Endothelial cell of umbilical vein (primary cell): ENCODE measurements at regions not wholly inside any gene's neighbourhood (a gene's known extent, or its start where the extent isn't known, plus 50 kb on each side); places are given as distances from the start of the nearest gene placed in this dataset.

ENCODE experiments used
- BruUV-seq: library from RNA; stranded (reverse); fragments of 400-500 nt; replicated peaks from 2 replicates; lab custom pipeline; 2021; lab: Mats Ljungman, UMichigan
- CTCF ChIA-PET: fragments of 300-600, 350-600 bp; sonication (Branson Sonifier 250); formaldehyde crosslinking; loops from one replicate; lab custom pipeline; 2021; ENCODE audit warnings: antibody characterized with exemption, inconsistent platforms; lab: Charles Lee
- POLR2A ChIA-PET: fragments of 300-600, 350-600 bp; sonication (Branson Sonifier 250); formaldehyde crosslinking; loops from one replicate; lab custom pipeline; 2021; ENCODE audit warnings: antibody characterized with exemption, inconsistent platforms; lab: Charles Lee
- DNase-seq: peaks from one replicate; pipeline ENCODE4 v3.0.0-alpha.2; 2011; ENCODE audit warnings: low read depth, low spot score
- FAIRE-seq: peaks from 2 replicates; lab custom pipeline; 2011; peaks lifted over from hg19 to GRCh38; lab: Jason Lieb, UNC
- H2AFZ ChIP-seq: 2 replicates; pipeline ENCODE4 v1.6.0; 2012; ENCODE audit warnings: low read depth, low read length, control low read depth, inconsistent platforms
- H3K27ac ChIP-seq: 2 replicates; pipeline ENCODE4 v1.5.1; 2011; ENCODE audit warnings: low read depth, mild to moderate bottlenecking, control low read depth, low read length, moderate library complexity; ENCODE audit not compliant: insufficient read depth
- H3K27me3 ChIP-seq, 2 experiments: 2 replicates each; pipeline versions ENCODE4 v1.6.0 to v1.6.1; 2011; ENCODE audit warnings: low read length in 2 of 2, mixed read lengths in 1 of 2; ENCODE audit not compliant: control insufficient read depth in 2 of 2, insufficient read depth in 2 of 2
- H3K36me3 ChIP-seq, 2 experiments: 2 replicates in 1 of 2; 3 replicates in 1 of 2; pipeline ENCODE4 v1.5.1; 2011; ENCODE audit warnings: low read length in 2 of 2, mild to moderate bottlenecking in 1 of 2, moderate library complexity in 1 of 2; ENCODE audit not compliant: control insufficient read depth in 2 of 2, insufficient read depth in 2 of 2; ENCODE audit errors: extremely low read depth in 1 of 2
- H3K4me1 ChIP-seq: 3 replicates; pipeline ENCODE4 v1.5.1; 2011; ENCODE audit warnings: mild to moderate bottlenecking, low read length; ENCODE audit not compliant: control insufficient read depth, insufficient read depth; ENCODE audit errors: extremely low read depth
- H3K4me2 ChIP-seq: 2 replicates; pipeline ENCODE4 v1.6.1; 2011; ENCODE audit warnings: low read length, control low read depth, mixed read lengths; ENCODE audit not compliant: insufficient read depth
- H3K4me3 ChIP-seq, 3 experiments: fragments of 200-600 bp in 1 of 3; sonication (generic), shearing (Covaris generic) in 1 of 3; replicated peaks in 1 of 3; 2 replicates each; pipeline ENCODE4 v1.5.1; 2011 to 2016; ENCODE audit warnings: control low read depth in 3 of 3, low read length in 3 of 3, mild to moderate bottlenecking in 2 of 3, inconsistent platforms in 1 of 3, low read depth in 1 of 3, moderate library complexity in 1 of 3; ENCODE audit not compliant: insufficient read depth in 1 of 3
- H3K79me2 ChIP-seq: 2 replicates; pipeline ENCODE4 v1.6.0; 2012; ENCODE audit warnings: low read length, inconsistent platforms; ENCODE audit not compliant: control insufficient read depth, insufficient read depth
- H3K9ac ChIP-seq: replicated peaks from 2 replicates; pipeline ENCODE3; 2011; ENCODE audit warnings: low read length, control low read depth; ENCODE audit not compliant: insufficient read depth; ENCODE audit errors: extremely low read depth
- H3K9me1 ChIP-seq: replicated peaks from 3 replicates; pipeline ENCODE4 v1.6.0; 2011; ENCODE audit warnings: mild to moderate bottlenecking, low read length; ENCODE audit not compliant: control insufficient read depth, insufficient read depth; ENCODE audit errors: extremely low read depth
- H3K9me3 ChIP-seq: replicated peaks from 2 replicates; pipeline ENCODE4 v1.5.1; 2012; ENCODE audit warnings: low read length, inconsistent platforms; ENCODE audit not compliant: control insufficient read depth, insufficient read depth
- H4K20me1 ChIP-seq: replicated peaks from 2 replicates; pipeline ENCODE3; 2011; ENCODE audit warnings: mild to moderate bottlenecking, low read length; ENCODE audit not compliant: control insufficient read depth, insufficient read depth; ENCODE audit errors: extremely low read depth
- CTCF ChIP-seq, 2 donors: IDR thresholded peaks; 1 replicate in 1 of 2; 2 replicates in 1 of 2; pipeline ENCODE4 v1.5.1; 2011; ENCODE audit warnings: low read length in 2 of 2, mild to moderate bottlenecking in 2 of 2, moderate library complexity in 2 of 2, control low read depth in 1 of 2, inconsistent platforms in 1 of 2, low read depth in 1 of 2; ENCODE audit not compliant: insufficient read depth in 1 of 2; ENCODE audit errors: extremely low read depth in 1 of 2
- EZH2 ChIP-seq: IDR thresholded peaks from 2 replicates; pipeline ENCODE4 v1.6.1; 2012; ENCODE audit warnings: borderline replicate concordance, low read depth, mild to moderate bottlenecking, moderate library complexity, low read length, inconsistent platforms; ENCODE audit not compliant: severe bottlenecking
- FOS ChIP-seq: IDR thresholded peaks from 2 replicates; pipeline ENCODE4 v1.6.1; 2011; ENCODE audit warnings: mild to moderate bottlenecking, low read length, moderate library complexity, borderline replicate concordance; ENCODE audit not compliant: insufficient read depth
- GATA2 ChIP-seq: IDR thresholded peaks from 2 replicates; pipeline ENCODE4 v1.7.0; 2011; ENCODE audit warnings: low read depth, mild to moderate bottlenecking, moderate library complexity, mixed read lengths, low read length; ENCODE audit not compliant: insufficient read length, insufficient read depth
- JUN ChIP-seq: IDR thresholded peaks from 2 replicates; pipeline ENCODE4 v1.6.1; 2011; ENCODE audit warnings: borderline replicate concordance, low read depth; ENCODE audit not compliant: insufficient read length, insufficient read depth
- MAX ChIP-seq: IDR thresholded peaks from 2 replicates; pipeline ENCODE4 v1.6.1; 2011; ENCODE audit not compliant: insufficient read depth, insufficient read length
- MYC ChIP-seq: IDR thresholded peaks from one replicate; pipeline ENCODE4 v1.6.1; 2011; ENCODE audit warnings: mild to moderate bottlenecking, low read depth, low read length
- POLR2A ChIP-seq: IDR thresholded peaks from 2 replicates; pipeline ENCODE4 v1.6.1; 2012; ENCODE audit warnings: low read depth, mild to moderate bottlenecking, control low read depth, low read length
- POLR2AphosphoS5 ChIP-seq: IDR thresholded peaks from 2 replicates; pipeline ENCODE4 v1.6.1; 2012; ENCODE audit warnings: low read depth, mild to moderate bottlenecking, control low read depth, low read length, moderate library complexity; ENCODE audit not compliant: insufficient read depth
- dilution Hi-C: fragments of 300-500 bp; cut with MboI; formaldehyde crosslinking; loops from one replicate; pipeline ENCODE4 v1.15.0; 2019; ENCODE audit warnings: low sequenced_read_pairs; ENCODE audit not compliant: extremely low pct_ligation_motif_present
- intact Hi-C: fragments of 100-400 bp; cut with micrococcal nuclease; formaldehyde crosslinking; loops from one replicate; pipeline ENCODE4 v1.10.0; 2022

GRCh38 chr6:88454658-88455057 lies 288.5 kb upstream of the CNR1 start:
- Histone ChIP-seq H3K9me1 (no peaks in the 10 kb centered on the region), H3K27me3 (no peaks in the 10 kb centered on the region), H3K9ac (no peak overlapping the region), H3K36me3 (no peaks in the 10 kb centered on the region), H2AFZ (no peak overlapping the region), H3K27ac (no peak overlapping the region), H3K9me3 (no peaks in the 10 kb centered on the region), H3K4me2 (no peak overlapping the region), H3K79me2 (no peaks in the 10 kb centered on the region), H4K20me1 (no peaks in the 10 kb centered on the region), H3K4me1 (no peaks in the 10 kb centered on the region), H3K4me3 (no peak overlapping the region)
- no peak for TF ChIP-seq MYC
- no peak for TF ChIP-seq EZH2
- TF ChIP-seq CTCF (IDR thresholded peaks at IDR 0.05; ENCODE audit: extremely low read depth in 1 of 2, insufficient read depth in 1 of 2, low read depth in 1 of 2, low read length in 2 of 2), result no peak
- no peak for TF ChIP-seq GATA2
- ChIA-PET CTCF (no interaction called here), POLR2A (no interaction called here)
- DNase-seq (no peak), FAIRE-seq (no peak)
- dilution Hi-C loops (loop anchor here (25.0 kb wide), 1 partner anchor 517 kb away; no protein-coding TSS in a partner anchor), intact Hi-C loops (no loop called here)
- BruUV-seq, result no TSS peak

- TF ChIP-seq MYC, result no peak
- no peak for TF ChIP-seq POLR2AphosphoS5
- TF ChIP-seq JUN, result no peak
- TF ChIP-seq POLR2A, result no peak
- no peak for TF ChIP-seq EZH2
- no peak for TF ChIP-seq CTCF (IDR thresholded peaks at IDR 0.05; ENCODE audit: extremely low read depth in 1 of 2, insufficient read depth in 1 of 2, low read depth in 1 of 2, low read length in 2 of 2)
- no peak for TF ChIP-seq MAX
- TF ChIP-seq GATA2, result no peak
- no peak for TF ChIP-seq FOS
- ChIA-PET POLR2A (no interaction called here), CTCF (no interaction called here)
- FAIRE-seq, result no peak
- Histone ChIP-seq H3K9ac (no peak overlapping the region), H3K4me2 (no peak overlapping the region), H3K27ac (no peak overlapping the region), H3K4me3 (no peak overlapping the region), H2AFZ (no peak overlapping the region), H4K20me1 (no peaks in the 10 kb centered on the region), H3K4me1 (no peaks in the 10 kb centered on the region), H3K9me1 (no peaks in the 10 kb centered on the region), H3K27me3 (no peaks in the 10 kb centered on the region), H3K36me3 (no peaks in the 10 kb centered on the region), H3K9me3 (no peaks in the 10 kb centered on the region), H3K79me2 (no peaks in the 10 kb centered on the region)
- intact Hi-C loops, result no loop called here
- dilution Hi-C loops, result loop anchor here (25.0 kb wide), 1 partner anchor 512 kb away; no protein-coding TSS in a partner anchor
- DNase-seq, result no peak
- BruUV-seq, result no TSS peak
Measured at GRCh38 chr6:88449770-88450169, 283.6 kb upstream of the CNR1 start.
